Astrocyte (in vitro differentiated cells and primary cell): ENCODE measurements at regions not wholly inside any gene's neighbourhood (a gene's known extent, or its start where the extent isn't known, plus 50 kb on each side); places are given as distances from the start of the nearest gene placed in this dataset.

ENCODE experiments used
- CTCF ChIP-seq: IDR thresholded peaks from 2 replicates; pipeline ENCODE4 v1.5.1; 2011; ENCODE audit warnings: low read depth, mild to moderate bottlenecking, inconsistent platforms, low read length, moderate library complexity; ENCODE audit not compliant: insufficient read depth
- EZH2 ChIP-seq: IDR thresholded peaks from 2 replicates; pipeline ENCODE4 v1.6.1; 2012; ENCODE audit warnings: mild to moderate bottlenecking, low read length, inconsistent platforms; ENCODE audit not compliant: insufficient read depth

DNA sequence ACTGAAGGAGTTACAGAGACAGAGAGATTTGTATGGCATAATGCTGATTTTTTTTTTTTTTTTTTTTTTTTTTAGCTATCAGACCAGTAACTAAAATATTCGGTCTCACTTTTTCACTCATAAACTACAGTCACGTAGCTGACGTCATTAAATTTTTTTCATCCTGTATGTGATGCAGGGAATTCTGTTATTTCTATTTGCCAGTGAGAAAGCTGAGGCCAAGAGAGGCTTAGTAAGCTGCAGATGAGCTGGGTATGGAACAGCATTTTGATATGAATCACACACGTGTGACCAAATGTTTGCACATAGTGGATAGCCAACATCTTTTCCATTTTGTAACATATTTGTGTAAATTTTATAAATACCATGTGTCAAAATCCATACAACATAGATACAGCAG is 79.1 kb upstream of the EPB41L3 start:
- TF ChIP-seq CTCF, result no peak
- no peak for TF ChIP-seq EZH2
